Fibroblast of mammary gland (primary cell): ENCODE measurements at regions not wholly inside any gene's neighbourhood (a gene's known extent, or its start where the extent isn't known, plus 50 kb on each side); places are given as distances from the start of the nearest gene placed in this dataset.
"Not testable (repeated sequence)": the region's sequence is repeated elsewhere in the genome, so short reads cannot be mapped to it uniquely, and the experiment has no call there.

Experiments used
- DNase-seq: peaks from one replicate; pipeline ENCODE4 v3.0.0-alpha.2; 2010; ENCODE audit warnings: low read depth
- H3K4me3 ChIP-seq: 2 replicates; pipeline ENCODE4 v1.5.1; 2011; ENCODE audit warnings: low read depth, mild to moderate bottlenecking, low read length, moderate library complexity; ENCODE audit not compliant: control insufficient read depth
- TF ChIP-seq, protein P1 (sequence below): conservative IDR thresholded peaks from 2 replicates; pipeline ENCODE4 v1.5.1; 2011; ENCODE audit warnings: low read depth, low read length, inconsistent platforms; ENCODE audit not compliant: control insufficient read depth, insufficient read depth

DNA sequence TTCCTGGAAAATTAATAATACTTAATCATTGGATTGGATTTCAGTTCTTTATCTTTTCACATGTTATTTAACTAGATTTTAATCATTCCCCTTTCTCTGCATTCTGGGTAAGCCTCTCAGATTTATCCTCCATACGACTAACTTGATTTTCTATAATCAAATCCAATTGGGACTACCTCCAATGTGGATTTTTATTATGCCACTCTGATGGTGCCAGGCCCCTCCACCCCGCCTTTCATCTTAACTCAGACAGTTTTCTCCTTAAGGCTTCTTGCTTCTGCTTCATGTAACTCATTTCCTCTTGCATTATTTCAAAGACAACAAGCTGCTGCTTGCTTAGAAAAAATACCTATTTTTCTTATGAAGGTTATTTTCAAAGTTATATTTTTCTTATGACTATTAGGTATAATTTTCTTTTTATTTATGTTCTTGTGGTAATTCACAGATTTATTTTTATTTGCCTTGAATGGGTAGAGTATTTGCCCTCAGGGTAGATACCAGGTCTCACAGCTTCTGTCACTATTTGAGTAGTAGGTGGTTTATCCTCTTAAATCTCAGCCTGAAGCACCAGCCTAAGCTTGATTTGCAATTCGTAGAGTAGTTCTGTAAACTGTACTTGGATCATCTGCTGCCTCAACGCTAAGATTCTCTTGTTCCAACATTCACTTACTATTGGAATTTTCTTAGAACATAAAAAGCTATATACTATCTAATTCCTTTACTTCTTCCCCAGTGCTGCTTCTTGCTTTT lies 659.0 kb upstream of the ARRDC3 start:
- DNase-seq, result no peak
- no peak overlapping the region for H3K4me3 ChIP-seq
- TF ChIP-seq, protein P1, sequence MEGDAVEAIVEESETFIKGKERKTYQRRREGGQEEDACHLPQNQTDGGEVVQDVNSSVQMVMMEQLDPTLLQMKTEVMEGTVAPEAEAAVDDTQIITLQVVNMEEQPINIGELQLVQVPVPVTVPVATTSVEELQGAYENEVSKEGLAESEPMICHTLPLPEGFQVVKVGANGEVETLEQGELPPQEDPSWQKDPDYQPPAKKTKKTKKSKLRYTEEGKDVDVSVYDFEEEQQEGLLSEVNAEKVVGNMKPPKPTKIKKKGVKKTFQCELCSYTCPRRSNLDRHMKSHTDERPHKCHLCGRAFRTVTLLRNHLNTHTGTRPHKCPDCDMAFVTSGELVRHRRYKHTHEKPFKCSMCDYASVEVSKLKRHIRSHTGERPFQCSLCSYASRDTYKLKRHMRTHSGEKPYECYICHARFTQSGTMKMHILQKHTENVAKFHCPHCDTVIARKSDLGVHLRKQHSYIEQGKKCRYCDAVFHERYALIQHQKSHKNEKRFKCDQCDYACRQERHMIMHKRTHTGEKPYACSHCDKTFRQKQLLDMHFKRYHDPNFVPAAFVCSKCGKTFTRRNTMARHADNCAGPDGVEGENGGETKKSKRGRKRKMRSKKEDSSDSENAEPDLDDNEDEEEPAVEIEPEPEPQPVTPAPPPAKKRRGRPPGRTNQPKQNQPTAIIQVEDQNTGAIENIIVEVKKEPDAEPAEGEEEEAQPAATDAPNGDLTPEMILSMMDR, result no peak

DNA sequence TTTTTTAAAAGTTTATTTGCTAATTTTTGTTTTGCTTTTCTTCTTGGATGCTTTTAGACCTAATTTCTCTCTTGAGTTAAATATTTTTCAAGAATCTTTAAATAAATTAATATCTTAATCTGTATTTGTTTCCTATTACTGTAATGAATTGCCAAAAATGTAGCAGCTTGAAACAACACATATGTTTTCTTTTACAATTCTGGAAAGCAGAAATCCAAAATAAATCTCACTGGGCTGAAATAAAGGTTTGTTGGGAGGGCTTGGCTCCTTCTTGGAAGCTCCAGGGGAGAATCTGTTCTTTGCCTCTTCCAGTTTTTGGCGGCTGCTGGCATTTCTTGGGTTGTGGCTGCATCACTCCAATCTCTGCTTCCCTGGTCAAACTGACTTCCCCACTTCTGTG lies 658.1 kb upstream of the ARRDC3 start:
- no peak overlapping the region for H3K4me3 ChIP-seq
- DNase-seq, result no peak
- TF ChIP-seq, protein P1, result no peak

DNA sequence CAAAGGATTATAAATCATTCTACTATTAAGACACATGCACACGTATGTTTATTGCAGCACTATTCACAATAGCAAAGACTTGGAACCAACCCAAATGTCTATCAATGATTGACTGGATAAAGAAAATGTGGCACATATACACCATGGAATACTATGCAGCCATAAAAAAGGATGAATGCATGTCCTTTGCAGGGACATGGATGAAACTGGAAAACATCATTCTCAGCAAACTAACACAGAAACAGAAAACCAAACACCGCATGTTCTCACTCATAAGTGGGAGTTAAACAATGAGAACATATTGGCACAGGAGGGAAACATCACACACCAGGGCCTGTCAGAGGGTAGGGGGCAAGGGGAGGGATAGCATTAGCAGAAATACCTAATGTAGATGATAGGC lies 646.7 kb upstream of the ARRDC3 start:
- not testable (repeated sequence) for DNase-seq, H3K4me3 ChIP-seq

DNA sequence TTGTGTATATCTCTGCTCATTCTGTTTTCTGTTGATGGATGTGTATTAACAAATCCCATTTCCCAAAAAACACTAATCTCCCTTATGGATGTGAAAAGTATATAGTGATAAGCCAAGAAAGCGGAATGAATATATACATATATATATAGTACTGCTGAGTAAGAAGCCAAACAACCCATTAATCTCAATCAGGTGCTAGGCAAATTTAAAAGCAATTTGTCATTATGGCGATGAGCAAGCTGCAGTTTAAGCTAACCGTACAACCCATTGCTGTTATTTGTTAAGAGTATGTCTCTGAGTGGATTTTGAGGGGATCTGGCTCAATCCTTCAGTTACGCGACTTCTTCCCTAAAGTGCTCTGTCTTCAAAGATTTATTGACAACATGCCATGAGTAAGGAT lies 640.4 kb upstream of the ARRDC3 start:
- TF ChIP-seq, protein P1, result no peak

DNA sequence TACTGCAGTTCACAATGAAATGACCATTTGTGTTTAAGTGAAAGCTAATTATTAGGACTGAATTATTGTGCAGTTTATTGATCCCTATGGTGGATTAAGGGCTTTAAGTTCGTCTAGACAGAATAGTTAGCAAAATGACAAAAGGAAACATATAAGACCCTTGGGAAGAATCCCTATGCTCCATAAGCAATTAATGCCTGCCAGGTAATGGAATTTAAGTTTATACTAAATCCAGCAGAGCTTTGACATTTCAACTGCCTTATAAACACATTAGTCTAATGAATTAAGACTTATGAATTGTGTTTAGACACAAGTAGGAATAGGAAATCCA lies 640.0 kb upstream of the ARRDC3 start:
- no peak for DNase-seq
- no peak overlapping the region for H3K4me3 ChIP-seq
- TF ChIP-seq, protein P1, result no peak

More for the DNA sequence above, 640.4 kb upstream of the ARRDC3 start:
- DNase-seq, result no peak
- H3K4me3 ChIP-seq, result no peak overlapping the region

DNA sequence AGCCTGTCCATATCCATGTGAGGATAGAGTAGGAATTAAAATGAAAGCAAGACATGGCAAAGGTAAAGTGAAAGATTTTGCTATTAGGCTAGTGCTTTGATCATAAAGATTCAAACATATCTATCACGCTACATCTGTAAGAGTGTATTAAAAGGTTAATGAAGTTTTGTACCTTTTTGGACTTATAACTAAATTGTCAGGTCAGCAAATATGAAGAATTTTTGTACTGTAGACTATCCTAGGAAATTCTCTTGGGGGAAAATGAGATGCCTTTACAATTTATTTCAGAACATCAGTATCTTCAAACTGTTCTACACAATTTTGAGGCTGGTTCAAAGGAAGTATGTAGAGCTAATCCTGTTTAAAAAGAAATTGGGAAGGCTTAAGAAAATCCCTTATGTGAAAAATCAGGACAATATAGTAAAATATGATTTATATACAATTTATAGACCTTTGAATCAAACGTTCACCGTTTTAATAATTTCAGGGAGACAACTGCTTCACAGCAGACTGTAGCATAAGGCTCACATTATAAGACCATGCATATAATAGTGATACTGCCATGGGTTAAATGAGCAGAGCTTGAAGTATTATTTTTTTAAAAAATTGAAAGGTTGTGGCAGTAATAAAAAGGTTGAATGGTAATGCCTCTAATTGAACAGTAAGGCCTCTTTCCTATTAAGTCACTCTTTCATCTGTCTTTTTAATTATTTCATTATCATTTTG lies 639.5 kb upstream of the ARRDC3 start:
- no peak overlapping the region for H3K4me3 ChIP-seq
- no peak for DNase-seq
- TF ChIP-seq, protein P1, result no peak

DNA sequence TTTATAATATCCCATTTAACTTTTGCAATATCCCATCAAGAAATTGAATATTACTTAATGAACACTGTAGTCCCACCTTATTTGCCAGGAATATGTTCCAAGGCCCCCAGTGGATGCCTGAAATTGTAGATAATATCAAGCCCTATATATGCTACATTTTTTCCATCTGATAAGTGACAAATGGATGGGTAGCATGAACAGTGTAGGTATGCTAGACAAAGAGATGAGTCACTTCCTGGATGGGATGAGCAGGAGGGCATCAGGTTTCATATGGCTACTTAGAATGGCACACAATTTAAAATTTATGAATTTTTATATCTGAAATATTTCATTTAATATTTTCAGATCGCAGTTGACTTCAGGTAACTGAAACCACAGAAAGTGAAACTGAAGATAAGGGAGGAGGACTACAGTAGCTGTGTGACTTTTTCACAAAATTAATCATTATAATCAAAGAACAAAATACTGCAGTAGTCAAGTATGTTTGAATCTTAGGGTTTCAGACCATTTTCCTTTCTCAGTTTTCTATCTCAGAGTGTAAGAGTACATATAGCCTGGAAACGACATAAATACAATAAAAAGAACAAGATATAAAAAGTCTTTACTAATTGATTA lies 636.4 kb upstream of the ARRDC3 start:
- TF ChIP-seq, protein P1, result no peak
- peak; percentile 34 for DNase-seq

More for the DNA sequence above, 636.4 kb upstream of the ARRDC3 start:
- H3K4me3 ChIP-seq, result no peak overlapping the region
